ENCODE measurements at regions not wholly inside any gene's neighbourhood (a gene's known extent, or its start where the extent isn't known, plus 50 kb on each side); places are given as distances from the start of the nearest gene placed in this dataset.

- H3K4me1 ChIP-seq: no peaks in the 10 kb centered on the region
- H3K9me3 ChIP-seq: no peaks in the 10 kb centered on the region
- TF ChIP-seq CTCF (IDR thresholded peaks at IDR 0.05): no peak
- H3K27ac ChIP-seq: no peak overlapping the region
- no peaks in the 10 kb centered on the region for H3K36me3 ChIP-seq
- no peak for DNase-seq
- intact Hi-C loops (cut with DNase I): no loop called here
- H3K4me3 ChIP-seq: no peak overlapping the region
- no peaks in the 10 kb centered on the region for H3K27me3 ChIP-seq
- no peak for ATAC-seq
Measured at GRCh38 chr18:67092141-67092540, 424.4 kb downstream of the DSEL start.

GRCh38 chr18:67081482-67082211 lies 434.9 kb downstream of the DSEL start:
- DNase-seq (no peak), ATAC-seq (no peak)
- no peak for TF ChIP-seq CTCF (IDR thresholded peaks at IDR 0.05)
- no peaks in the 10 kb centered on the region for H3K27me3 ChIP-seq
- no peak overlapping the region for H3K27ac ChIP-seq
- H3K36me3 ChIP-seq: no peaks in the 10 kb centered on the region
- no peaks in the 10 kb centered on the region for H3K9me3 ChIP-seq
- H3K4me1 ChIP-seq: no peaks in the 10 kb centered on the region
- H3K4me3 ChIP-seq: no peak overlapping the region
- intact Hi-C loops (cut with DNase I): no loop called here

- H3K4me1 ChIP-seq: no peaks in the 10 kb centered on the region
- H3K27me3 ChIP-seq: no peaks in the 10 kb centered on the region
- no peak overlapping the region for H3K27ac ChIP-seq
- intact Hi-C loops (cut with DNase I): no loop called here
- ATAC-seq: no peak
- H3K4me3 ChIP-seq: no peak overlapping the region
- no peak for TF ChIP-seq CTCF (IDR thresholded peaks at IDR 0.05)
- H3K9me3 ChIP-seq: no peaks in the 10 kb centered on the region
- no peak for DNase-seq
- no peaks in the 10 kb centered on the region for H3K36me3 ChIP-seq
Measured at GRCh38 chr18:67080601-67081000, 435.9 kb downstream of the DSEL start.

- no peak for TF ChIP-seq CTCF (IDR thresholded peaks at IDR 0.05)
- DNase-seq: no peak
Measured at GRCh38 chr18:67074309-67074708, 442.2 kb downstream of the DSEL start.

GRCh38 chr18:67072791-67073190 lies 443.7 kb downstream of the DSEL start:
- H3K27me3 ChIP-seq: no peaks in the 10 kb centered on the region
- TF ChIP-seq CTCF (IDR thresholded peaks at IDR 0.05): no peak
- ATAC-seq (no peak), DNase-seq (no peak)
- no peak overlapping the region for H3K27ac ChIP-seq
- no peak overlapping the region for H3K4me3 ChIP-seq
- intact Hi-C loops (cut with DNase I): no loop called here
- no peaks in the 10 kb centered on the region for H3K9me3 ChIP-seq
- H3K4me1 ChIP-seq: no peaks in the 10 kb centered on the region
- H3K36me3 ChIP-seq: no peaks in the 10 kb centered on the region

More at GRCh38 chr18:67074309-67074708, 442.2 kb downstream of the DSEL start:
- no peak for ATAC-seq
- no peaks in the 10 kb centered on the region for H3K27me3 ChIP-seq
- H3K4me3 ChIP-seq: no peak overlapping the region
- intact Hi-C loops (cut with DNase I): no loop called here
- H3K36me3 ChIP-seq: no peaks in the 10 kb centered on the region
- no peaks in the 10 kb centered on the region for H3K9me3 ChIP-seq
- H3K27ac ChIP-seq: no peak overlapping the region
- H3K4me1 ChIP-seq: no peaks in the 10 kb centered on the region

- Histone ChIP-seq H3K27ac (no peak overlapping the region), H3K36me3 (no peaks in the 10 kb centered on the region), H3K9me3 (no peaks in the 10 kb centered on the region), H3K4me3 (no peak overlapping the region), H3K4me1 (no peaks in the 10 kb centered on the region), H3K27me3 (no peaks in the 10 kb centered on the region)
- no peak for DNase-seq
- ATAC-seq: no peak
- TF ChIP-seq CTCF (IDR thresholded peaks at IDR 0.05): no peak
- intact Hi-C loops (cut with DNase I): no loop called here
Measured at GRCh38 chr18:67068608-67069007, 447.9 kb downstream of the DSEL start.

Measured in upper lobe of right lung (tissue), 1 donor.